K562 (cell line): ENCODE measurements at regions not wholly inside any gene's neighbourhood (a gene's known extent, or its start where the extent isn't known, plus 50 kb on each side); places are given as distances from the start of the nearest gene placed in this dataset.

Experiments used
- ATAC-seq: fragments of 200-7000 bp; cut with Tn5 transposase; 3 replicates; pipeline ENCODE4 v1.9.1; 2020; ENCODE audit warnings: moderate library complexity
- BruUV-seq: library from RNA; stranded (reverse); fragments of 400-500 nt; replicated peaks from 2 replicates; lab custom pipeline; 2021; lab: Mats Ljungman, UMichigan
- CTCF ChIA-PET: fragments of 300-600 bp; formaldehyde crosslinking; extraction: SDS; loops from one replicate; lab custom pipeline; 2021; ENCODE audit warnings: low intra/inter-chr PET ratio; lab: Yijun Ruan, JAX
- POLR2A ChIA-PET: fragments of 300-600, 350-650 bp; sonication (Branson Sonifier 250); formaldehyde crosslinking; extraction: SDS; loops from one replicate; lab custom pipeline; 2021; ENCODE audit warnings: antibody characterized with exemption, inconsistent platforms; lab: Yijun Ruan, JAX
- DNase-seq, 4 experiments: peaks; one replicate each; pipeline versions ENCODE4 v3.0.0 to v3.0.0-alpha.2; 2011 to 2018; ENCODE audit warnings: low spot score in 3 of 4, mixed read lengths in 3 of 4; ENCODE audit errors: extremely low read depth in 1 of 4
- FAIRE-seq: peaks from 2 replicates; lab custom pipeline; 2011; peaks lifted over from hg19 to GRCh38; lab: Jason Lieb, UNC
- H2AFZ ChIP-seq: 2 replicates; pipeline ENCODE4 v1.6.0; 2011; ENCODE audit warnings: low read depth, low read length, control low read depth, inconsistent platforms
- H3K27ac ChIP-seq: fragments of 200-600 bp; 3 replicates; pipeline ENCODE4 v1.8.0; 2011; ENCODE audit warnings: low read depth, mild to moderate bottlenecking, control low read depth, inconsistent platforms, low read length, moderate library complexity, mixed read lengths; ENCODE audit errors: extremely low read depth
- H3K27me3 ChIP-seq, 2 experiments: fragments of 300-600 bp in 1 of 2; 2 replicates in 1 of 2; 3 replicates in 1 of 2; pipeline versions ENCODE4 v1.6.0 to v1.8.0; 2011; ENCODE audit warnings: inconsistent platforms in 2 of 2, low read length in 2 of 2, mild to moderate bottlenecking in 1 of 2, mixed read lengths in 1 of 2, moderate library complexity in 1 of 2; ENCODE audit not compliant: control insufficient read depth in 2 of 2, insufficient read depth in 2 of 2
- H3K36me3 ChIP-seq: fragments of 300-600 bp; 3 replicates; pipeline ENCODE4 v1.8.0; 2011; ENCODE audit warnings: mild to moderate bottlenecking, low read length, inconsistent platforms; ENCODE audit not compliant: control insufficient read depth, insufficient read depth
- H3K4me1 ChIP-seq, 2 experiments: fragments of 200-600 bp in 1 of 2; replicated peaks in 1 of 2; 2 replicates in 1 of 2; 3 replicates in 1 of 2; pipeline versions ENCODE4 v1.5.1 to v1.8.0; 2011; ENCODE audit warnings: inconsistent platforms in 2 of 2, low read length in 2 of 2, mild to moderate bottlenecking in 1 of 2, mixed read lengths in 1 of 2, moderate library complexity in 1 of 2; ENCODE audit not compliant: control insufficient read depth in 2 of 2, insufficient read depth in 2 of 2
- H3K4me2 ChIP-seq: 2 replicates; pipeline ENCODE4 v1.6.1; 2011; ENCODE audit warnings: low read length, control low read depth, inconsistent platforms, mixed read lengths; ENCODE audit not compliant: insufficient read depth
- H3K4me3 ChIP-seq: fragments of 200-600 bp; sonication (generic), shearing (Covaris generic); 2 replicates; pipeline ENCODE4 v1.5.1; 2016; ENCODE audit warnings: control low read depth, inconsistent platforms
- H3K79me2 ChIP-seq: fragments of 200-600 bp; 3 replicates; pipeline ENCODE4 v1.8.0; 2011; ENCODE audit warnings: low read length, inconsistent platforms; ENCODE audit not compliant: control insufficient read depth, insufficient read depth
- H3K9ac ChIP-seq, 2 experiments: 2 replicates each; pipeline versions ENCODE4 v1.6.0 to v1.6.1; 2011; ENCODE audit warnings: low read depth in 2 of 2, low read length in 2 of 2, control low read depth in 1 of 2, inconsistent platforms in 1 of 2, mild to moderate bottlenecking in 1 of 2, mixed read lengths in 1 of 2; ENCODE audit not compliant: insufficient read depth in 1 of 2
- H3K9me1 ChIP-seq: one replicate; pipeline ENCODE4 v1.6.0; 2011; ENCODE audit warnings: inconsistent platforms, mild to moderate bottlenecking, low read length, moderate library complexity; ENCODE audit not compliant: control insufficient read depth, insufficient read depth
- H3K9me3 ChIP-seq: replicated peaks from 2 replicates; pipeline ENCODE4 v1.5.1; 2011; ENCODE audit warnings: low read depth, low read length, inconsistent platforms; ENCODE audit not compliant: control insufficient read depth, insufficient read depth
- H4K20me1 ChIP-seq: replicated peaks from 2 replicates; pipeline ENCODE4 v1.6.1; 2011; ENCODE audit warnings: low read length, inconsistent platforms, mixed read lengths; ENCODE audit not compliant: control insufficient read depth, insufficient read depth
- CUX1 ChIP-seq: fragments of 200-800 bp; sonication (Bioruptor generic); IDR thresholded peaks from 2 replicates; pipeline ENCODE4 v1.6.1; 2016; ENCODE audit warnings: missing genetic modification characterization, missing compliant biosample characterization
- EZH2 ChIP-seq: IDR thresholded peaks from 2 replicates; pipeline ENCODE4 v1.6.1; 2012; ENCODE audit warnings: low read depth, mild to moderate bottlenecking, inconsistent platforms, low read length, borderline replicate concordance
- KDM4B ChIP-seq, 2 experiments: fragments of 450-650 bp in 1 of 2; sonication (generic) in 1 of 2; IDR thresholded peaks; 2 replicates each; pipeline ENCODE4 v1.6.1; 2016 to 2017; ENCODE audit warnings: borderline replicate concordance in 2 of 2, antibody characterized with exemption in 1 of 2, low read depth in 1 of 2, mild to moderate bottlenecking in 1 of 2
- L3MBTL2 ChIP-seq: fragments of 450-650 bp; IDR thresholded peaks from 2 replicates; pipeline ENCODE4 v1.6.1; 2016; ENCODE audit warnings: mild to moderate bottlenecking, moderate library complexity
- MAFG ChIP-seq: fragments of 450-650 bp; conservative IDR thresholded peaks from 2 replicates; pipeline ENCODE4 v1.6.1; 2016; ENCODE audit warnings: missing genetic modification characterization, missing compliant biosample characterization
- NEUROD1 ChIP-seq: fragments of 150-350 bp; IDR thresholded peaks from 2 replicates; pipeline ENCODE4 v1.6.1; 2014; ENCODE audit warnings: borderline replicate concordance, low read length, low read depth; ENCODE audit not compliant: partially characterized antibody
- NR0B1 ChIP-seq: fragments of 450-650 bp; IDR thresholded peaks from one replicate; pipeline ENCODE4 v1.6.1; 2018; ENCODE audit warnings: mild to moderate bottlenecking, moderate library complexity; ENCODE audit not compliant: partially characterized antibody
- SMARCE1 ChIP-seq: fragments of 450-650 bp; IDR thresholded peaks from 2 replicates; pipeline ENCODE4 v1.7.1; 2016; ENCODE audit warnings: mild to moderate bottlenecking
- SRF ChIP-seq, 2 experiments: fragments of 250-450, 450-650 bp in 1 of 2; sonication (Bioruptor Pico) in 1 of 2; sonication (generic) in 1 of 2; formaldehyde crosslinking; IDR thresholded peaks; 2 replicates each; pipeline versions ENCODE4 v1.5.0 to v1.5.1; 2020 to 2022; ENCODE audit warnings: mild to moderate bottlenecking in 1 of 2, missing genetic modification reagents in 1 of 2
- SRSF7 ChIP-seq: fragments of 200-400 bp; formaldehyde crosslinking; optimal IDR thresholded peaks from 2 replicates; pipeline ENCODE3; 2017; ENCODE audit warnings: mild to moderate bottlenecking, low read depth, low read length
- YY1 ChIP-seq, 3 experiments: IDR thresholded peaks; 2 replicates each; pipeline ENCODE4 v1.6.1; 2011; ENCODE audit warnings: low read length in 2 of 3, mild to moderate bottlenecking in 2 of 3, moderate library complexity in 2 of 3, borderline replicate concordance in 1 of 3, control low read depth in 1 of 3, low read depth in 1 of 3; ENCODE audit not compliant: insufficient read depth in 3 of 3, insufficient replicate concordance in 2 of 3, control insufficient read depth in 1 of 3, insufficient read length in 1 of 3; ENCODE audit errors: extremely low read depth in 1 of 3
- in situ Hi-C: fragments of 300-500 bp; cut with MboI; formaldehyde crosslinking; loops from 4 replicates; pipeline ENCODE4 v1.15.0; 2018; ENCODE audit warnings: inconsistent platforms, mixed read lengths
- intact Hi-C: fragments of 100-400 bp; cut with micrococcal nuclease; formaldehyde crosslinking; loops from 2 replicates; pipeline ENCODE4 v1.14.2; 2022

- Histone ChIP-seq H3K4me2 (no peak overlapping the region), H2AFZ (no peak overlapping the region), H3K9me1 (peaks cover 3% of the 10 kb centered on the region), H3K9ac (no peak overlapping the region), H4K20me1 (no peaks in the 10 kb centered on the region), H3K27ac (no peak overlapping the region), H3K9me3 (no peaks in the 10 kb centered on the region), H3K27me3 (no peaks in the 10 kb centered on the region), H3K4me1 (no peaks in the 10 kb centered on the region), H3K36me3 (no peaks in the 10 kb centered on the region), H3K4me3 (no peak overlapping the region), H3K79me2 (no peaks in the 10 kb centered on the region)
- ATAC-seq = no peak
- FAIRE-seq = no peak
- no peak for TF ChIP-seq NEUROD1
- no peak for TF ChIP-seq YY1 (IDR thresholded peaks at IDR 0.05; ENCODE audit: borderline replicate concordance in 1 of 3, control insufficient read depth in 1 of 3, extremely low read depth in 1 of 3, insufficient read depth in 3 of 3, insufficient read length in 1 of 3, insufficient replicate concordance in 2 of 3, low read depth in 1 of 3, low read length in 2 of 3)
- no peak for TF ChIP-seq NR0B1
- TF ChIP-seq CUX1 (CRISPR knock-in tag) = no peak
- TF ChIP-seq SRF (CRISPR knock-in tag; IDR thresholded peaks at IDR 0.05) = no peak
- TF ChIP-seq MAFG (tag) = no peak
- TF ChIP-seq SRSF7 = no peak
- no peak for TF ChIP-seq EZH2
- TF ChIP-seq SMARCE1 = no peak
- no peak for TF ChIP-seq L3MBTL2
- TF ChIP-seq KDM4B (IDR thresholded peaks at IDR 0.05; ENCODE audit: borderline replicate concordance in 2 of 2, low read depth in 1 of 2) = no peak
- no TSS peak for BruUV-seq
- no peak for DNase-seq
- ChIA-PET CTCF (no interaction called here), POLR2A (interaction anchor here (0.6 kb wide), 1 partner anchor 18 kb away, joined by 3 read pairs; no protein-coding TSS in a partner anchor)
- intact Hi-C loops (no loop called here), in situ Hi-C loops (no loop called here)
These were observed 218.1 kb upstream of the CD180 start for GRCh38 chr5:67414712-67415111.
